GM21526 (cell line): ENCODE measurements at regions not wholly inside any gene's neighbourhood (a gene's known extent, or its start where the extent isn't known, plus 50 kb on each side); places are given as distances from the start of the nearest gene placed in this dataset.
A peak's percentile ranks its signal among the peaks of the same experiment; 100 is the strongest.

Source experiments
- ATAC-seq: cut with Tn5 transposase; IDR thresholded peaks from one replicate; pipeline ENCODE4 v1.9.1; 2021; ENCODE audit warnings: moderate library complexity; ENCODE audit not compliant: unreplicated experiment, low FRiP score

DNA sequence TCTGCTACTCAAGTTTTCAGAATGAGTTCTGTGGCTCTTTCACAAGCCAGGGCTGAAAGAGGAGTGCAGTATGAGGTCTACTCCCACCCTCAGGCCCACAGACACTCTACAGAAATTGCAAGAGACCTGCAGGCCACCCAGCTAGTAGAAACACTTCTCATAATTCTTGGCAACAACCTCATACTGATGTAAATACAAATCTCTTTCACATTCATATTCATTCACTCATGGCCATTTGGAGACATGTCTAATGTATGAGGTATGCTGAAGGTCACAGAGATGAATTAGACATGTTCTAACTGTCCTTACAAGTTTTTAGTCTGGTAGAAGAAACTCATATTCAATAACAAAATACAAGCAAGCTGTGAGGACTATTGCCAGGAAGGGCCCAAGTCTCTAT lies 83.8 kb upstream of the KLHL29 start:
- no peak for ATAC-seq

DNA sequence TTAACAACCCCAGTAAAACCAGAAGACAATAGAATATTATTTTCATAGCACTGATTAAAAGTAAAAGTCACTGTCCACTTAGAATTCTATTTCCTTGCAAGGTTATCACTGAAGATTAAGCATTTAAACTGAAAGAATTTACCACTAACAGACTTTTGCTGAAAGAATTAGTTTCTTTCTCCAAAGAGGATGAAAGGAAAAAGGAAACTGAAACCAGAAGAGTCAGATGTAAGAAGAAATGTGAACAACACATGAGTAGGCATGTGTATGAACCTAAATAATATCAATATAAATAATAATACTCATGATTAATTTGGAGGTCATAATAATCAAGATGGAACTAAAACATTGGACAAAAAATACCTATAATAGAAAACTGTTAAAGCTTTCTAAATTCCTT lies 82.4 kb upstream of the KLHL29 start:
- ATAC-seq, result no peak

DNA sequence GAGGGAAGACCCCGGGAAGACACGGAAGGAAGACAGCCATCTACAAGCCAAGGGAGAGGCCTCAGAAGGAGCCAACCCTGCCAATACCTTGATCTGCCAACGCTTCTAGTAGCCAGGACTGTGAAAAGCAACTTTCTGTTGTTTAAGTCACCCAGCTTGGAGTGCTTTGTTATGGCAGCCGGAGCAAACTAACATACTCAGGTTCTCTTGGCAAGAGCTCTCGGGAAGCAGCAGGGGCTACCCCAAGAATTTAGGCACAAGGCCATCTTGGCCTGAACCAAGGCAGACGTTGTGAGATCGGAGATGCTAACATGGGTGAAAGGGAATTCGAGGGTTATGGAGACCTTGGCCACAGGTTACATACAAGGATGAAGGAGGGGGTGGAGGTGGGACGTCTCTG lies 78.6 kb upstream of the KLHL29 start:
- ATAC-seq, result no peak

DNA sequence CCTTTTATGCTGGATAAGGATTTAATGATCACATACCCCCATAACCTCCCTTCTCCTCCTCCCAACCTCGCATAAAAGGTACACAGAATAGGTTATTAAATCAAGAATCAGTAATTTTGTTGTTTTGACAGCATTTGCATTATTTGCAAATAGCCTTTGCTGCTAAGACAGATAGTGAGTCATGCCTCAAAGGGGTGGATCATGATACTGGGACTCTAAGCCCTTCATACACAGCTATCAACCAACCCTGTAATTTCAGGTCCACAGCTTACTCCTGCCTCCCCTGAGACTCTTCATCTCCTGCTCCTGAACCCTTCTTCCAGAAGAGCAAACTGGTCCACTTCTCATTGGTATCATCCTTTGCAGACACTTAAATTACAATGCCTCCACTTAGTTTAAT lies 73.8 kb upstream of the KLHL29 start:
- ATAC-seq, result no peak

DNA sequence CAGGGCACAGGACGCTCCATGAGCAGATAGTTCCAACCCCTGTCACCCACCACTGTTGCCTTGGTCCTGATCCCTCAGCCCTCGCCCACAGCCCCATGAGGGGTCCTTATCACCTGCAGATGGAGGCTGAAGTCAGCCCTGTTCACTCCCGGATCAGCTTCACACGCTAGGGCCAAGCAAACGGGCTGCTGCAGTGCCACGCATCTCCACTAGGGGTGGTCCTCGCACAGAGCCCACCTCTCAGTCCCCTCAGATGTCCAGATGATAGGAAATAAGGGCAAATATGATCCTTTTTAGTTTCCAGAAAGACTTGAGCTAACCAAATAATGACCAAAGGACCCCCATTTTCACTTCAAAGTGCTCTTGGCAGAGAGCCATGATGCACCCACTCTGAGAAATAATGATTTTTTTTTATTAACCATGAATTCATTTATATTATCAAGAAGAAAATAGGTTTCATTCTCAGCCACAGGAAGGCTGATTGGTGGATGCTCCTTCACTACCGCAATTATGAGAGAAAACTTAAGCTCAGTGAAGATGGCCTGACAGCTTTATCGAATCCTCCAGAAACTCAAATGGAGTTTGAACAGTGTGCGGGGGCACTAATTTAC lies 71.9 kb upstream of the KLHL29 start:
- ATAC-seq, result peak; percentile 88

DNA sequence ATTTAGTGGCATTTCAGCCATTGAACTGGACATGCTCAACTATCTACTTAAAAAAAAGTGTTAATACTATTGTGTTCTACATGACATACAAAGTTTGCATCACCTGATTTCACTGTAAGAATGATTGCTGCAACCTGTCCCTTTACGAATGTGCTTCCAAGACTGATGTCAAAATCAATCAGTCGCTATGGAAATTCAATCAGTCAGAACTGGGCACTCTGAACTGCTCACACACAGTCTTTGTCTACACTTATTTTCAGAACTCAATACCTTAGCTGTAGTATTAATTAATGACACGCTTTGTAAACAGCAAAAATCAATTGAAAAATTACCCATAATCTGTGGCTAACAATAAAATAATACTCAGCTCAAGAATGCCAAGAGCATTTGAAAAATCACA lies 70.3 kb upstream of the KLHL29 start:
- no peak for ATAC-seq

DNA sequence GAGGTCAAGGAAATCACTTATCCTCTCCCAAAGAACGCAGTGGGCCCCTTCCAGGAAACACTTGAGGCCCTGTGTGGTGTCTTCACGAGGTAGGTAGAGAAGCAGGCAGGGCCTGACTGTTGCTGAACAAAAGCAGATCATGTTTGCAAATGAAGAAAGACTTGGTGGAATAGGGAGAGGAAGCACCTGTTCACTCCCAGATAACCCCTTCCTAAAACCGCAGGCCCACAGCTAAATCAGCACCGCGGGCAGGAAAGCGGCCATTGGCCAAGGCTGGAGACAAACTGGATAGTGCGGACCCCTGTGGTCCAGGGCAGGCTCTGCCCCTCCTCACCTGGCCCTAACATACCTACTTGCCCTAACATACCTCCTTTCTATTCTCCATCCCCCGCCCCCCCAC lies 64.9 kb upstream of the KLHL29 start:
- ATAC-seq, result no peak

DNA sequence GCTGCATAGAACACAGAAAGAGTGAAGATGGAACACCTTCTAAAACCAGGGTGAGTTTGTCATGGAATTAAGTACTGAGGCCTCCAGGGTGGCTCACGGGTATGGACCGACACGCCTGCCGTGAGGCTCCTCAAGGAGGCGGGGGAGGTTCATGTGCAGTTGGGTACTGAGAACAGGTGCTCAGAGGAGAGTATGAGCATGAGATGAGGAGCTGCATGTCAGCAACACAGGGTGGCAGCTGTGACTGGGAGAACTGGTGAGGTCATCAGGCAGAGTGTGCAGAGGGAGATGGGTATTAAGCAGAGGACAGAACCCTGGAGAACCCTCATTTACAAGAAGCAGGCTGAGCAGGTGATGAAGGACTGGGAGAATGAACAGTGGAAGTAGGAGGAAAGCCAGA lies 63.2 kb upstream of the KLHL29 start:
- ATAC-seq, result no peak

DNA sequence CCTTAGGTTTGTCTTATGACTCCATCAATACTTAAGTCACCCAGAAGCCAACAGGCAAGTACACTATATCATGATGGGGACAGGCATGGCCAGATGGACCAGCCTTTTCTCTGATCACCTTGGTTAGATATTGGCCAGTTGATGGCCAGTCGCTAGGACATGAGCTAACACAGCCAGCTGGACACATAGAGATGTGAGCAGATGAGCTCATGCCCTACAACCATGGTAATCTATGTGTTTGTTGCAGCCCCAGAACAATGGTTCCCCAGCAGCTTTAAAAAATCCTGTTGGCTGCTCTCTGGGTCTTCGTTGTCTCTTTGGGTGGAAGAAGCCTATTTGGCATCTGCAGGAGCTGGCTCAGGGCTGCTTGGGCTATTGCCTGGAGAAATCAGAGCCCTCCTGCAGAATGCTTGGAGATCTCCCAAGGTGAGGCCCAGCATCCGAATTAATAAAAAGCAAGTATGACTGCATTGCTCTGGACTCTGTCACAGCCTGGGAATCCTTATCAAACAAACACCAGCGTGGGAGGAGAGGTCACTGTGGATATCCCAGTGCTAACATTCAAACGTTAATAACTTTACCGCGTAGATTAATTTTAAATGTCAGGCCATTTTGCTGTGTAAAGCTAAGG lies 62.3 kb upstream of the KLHL29 start:
- no peak for ATAC-seq

DNA sequence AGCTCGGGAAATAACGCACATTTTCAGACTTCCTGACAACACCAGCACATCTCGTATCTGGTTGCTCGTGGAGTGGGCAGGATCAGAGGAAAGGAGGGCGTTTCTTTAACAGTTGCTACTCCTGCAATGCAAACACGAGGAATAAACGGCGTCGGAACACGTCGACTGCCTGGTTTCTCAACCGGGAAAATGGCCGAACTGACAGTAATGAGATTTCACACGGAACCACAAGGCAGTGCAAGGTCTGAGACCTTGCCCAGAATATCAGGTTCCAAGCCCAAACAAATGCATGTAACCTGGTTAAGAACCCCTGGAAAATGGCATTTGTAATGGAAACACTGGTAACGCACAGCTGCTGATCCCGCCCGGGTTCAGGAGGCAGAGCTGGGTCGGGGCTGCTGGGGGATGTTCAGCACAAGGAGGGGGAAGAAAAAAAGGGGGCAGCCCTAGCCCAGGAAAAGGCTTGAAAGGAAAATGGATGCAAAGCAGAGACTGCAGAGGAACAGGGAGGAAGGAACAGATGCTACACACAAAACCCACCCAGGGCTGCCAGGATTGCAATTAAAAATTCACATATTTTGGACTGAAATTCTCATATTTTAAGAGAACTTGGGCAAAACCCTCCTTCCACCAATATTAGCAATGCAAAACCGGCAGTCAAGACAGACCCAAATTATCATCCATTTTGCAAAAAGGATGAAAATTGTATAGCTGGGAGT lies 61.6 kb upstream of the KLHL29 start:
- ATAC-seq, result no peak

DNA sequence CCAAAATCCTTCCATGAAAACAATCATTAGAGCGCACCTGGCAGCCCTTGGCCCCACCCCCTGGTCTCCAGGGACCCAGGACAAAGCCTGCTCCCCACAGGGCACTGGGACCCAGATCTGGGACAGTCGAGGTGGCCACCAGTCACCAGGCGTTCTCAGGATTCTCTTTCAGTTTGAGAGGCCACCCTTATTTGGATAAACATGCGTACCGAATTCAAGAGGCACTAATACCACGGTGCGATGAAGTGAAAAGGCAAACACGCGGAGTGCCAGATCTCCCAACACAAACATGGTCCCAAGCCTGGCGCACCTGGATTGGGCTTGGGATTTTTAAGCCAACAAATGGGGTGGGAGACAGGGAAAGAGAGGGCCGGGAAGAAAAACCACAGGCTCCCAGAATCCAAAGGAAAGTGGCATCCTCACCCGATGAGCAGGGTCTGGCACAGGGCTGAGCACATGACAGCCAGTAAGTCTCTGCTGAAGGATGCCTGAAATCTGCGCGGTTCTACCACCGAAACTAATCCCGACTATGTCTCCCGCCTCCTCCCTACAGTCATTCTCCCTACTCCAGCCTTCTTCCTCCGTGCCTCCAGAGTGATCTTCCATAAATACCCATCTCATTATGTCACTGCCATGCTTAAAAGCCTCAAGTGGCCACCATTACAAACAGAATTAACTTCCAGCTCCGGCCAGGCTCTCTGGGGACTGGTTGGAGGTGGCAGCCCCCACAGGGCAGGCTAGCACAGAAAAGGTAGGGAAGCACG lies 60.9 kb upstream of the KLHL29 start:
- ATAC-seq, result no peak

DNA sequence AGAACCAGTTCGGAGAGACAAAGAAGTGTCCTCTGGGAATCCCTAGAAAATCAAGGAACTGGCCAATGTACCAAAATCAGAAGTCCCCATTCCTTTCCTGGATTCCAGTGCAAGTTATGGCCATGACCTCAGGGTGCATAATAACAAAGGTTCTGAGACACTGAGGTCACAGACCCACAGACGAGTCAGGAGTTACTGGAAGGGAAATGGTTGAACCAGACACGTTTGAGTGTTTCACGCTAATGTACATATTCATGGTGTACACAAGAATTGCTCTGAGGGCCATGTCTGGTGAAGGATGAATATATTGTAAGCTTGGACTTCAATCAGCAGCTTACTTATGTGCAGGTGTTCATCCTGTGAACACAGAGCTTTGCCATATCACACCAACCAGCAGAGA lies 58.6 kb upstream of the KLHL29 start:
- ATAC-seq, result no peak

DNA sequence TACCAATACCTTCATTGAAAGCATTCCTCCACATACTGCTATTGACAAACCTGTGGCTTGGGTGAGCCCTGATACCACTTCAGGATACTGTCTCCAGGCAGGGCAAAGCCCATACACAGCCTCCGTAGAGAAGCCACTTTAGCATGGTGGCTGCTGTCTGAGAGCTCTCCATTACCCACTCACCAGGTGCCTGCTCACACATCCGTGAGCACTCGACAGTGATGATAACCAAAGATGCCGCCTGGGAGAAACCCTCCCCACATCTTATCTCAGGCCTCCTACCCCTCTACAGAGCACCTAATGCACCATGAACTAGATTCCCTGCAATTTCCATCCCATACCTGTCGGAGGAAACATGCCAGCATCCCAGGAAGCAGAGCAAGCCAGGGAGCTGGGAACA lies 57.6 kb upstream of the KLHL29 start:
- ATAC-seq, result no peak

DNA sequence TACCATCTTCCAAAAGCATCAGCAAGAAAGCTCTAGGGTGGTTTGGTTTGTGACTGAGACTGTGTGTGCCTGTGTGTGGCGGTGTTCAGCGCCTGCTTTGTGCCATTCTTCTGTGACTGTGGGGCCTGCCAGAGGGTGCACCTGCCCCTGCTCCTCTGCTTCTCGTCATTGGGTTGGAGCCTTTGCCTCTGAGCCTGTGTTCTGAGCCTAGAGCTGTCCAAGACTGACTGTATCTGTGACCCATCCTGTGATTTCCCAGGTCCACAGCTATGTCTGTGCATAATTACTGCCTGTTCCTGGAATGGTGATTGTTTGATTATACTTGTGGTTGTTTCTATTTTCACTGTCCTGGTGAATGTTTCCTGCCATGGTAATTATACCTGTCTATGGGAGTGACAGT lies 57.1 kb upstream of the KLHL29 start:
- no peak for ATAC-seq

DNA sequence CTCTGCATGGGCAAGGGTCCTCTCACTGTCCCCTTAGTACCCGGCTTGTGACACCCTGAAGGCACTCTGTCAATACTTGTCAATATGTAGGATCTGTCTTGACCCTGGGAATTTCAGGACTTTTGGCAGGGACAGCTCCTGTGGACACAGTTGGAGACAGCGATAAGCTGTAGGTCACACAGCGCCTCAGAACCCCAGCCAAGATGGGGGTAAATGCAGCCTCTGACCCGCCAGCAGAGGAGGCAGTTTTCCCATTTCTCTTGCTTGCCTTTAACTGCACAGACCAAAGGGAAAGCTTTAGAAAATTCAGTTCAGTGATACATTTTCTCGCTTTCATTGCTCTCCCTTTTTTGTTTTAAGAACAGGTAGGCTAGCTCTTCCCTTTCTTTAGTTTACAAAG lies 54.8 kb upstream of the KLHL29 start:
- ATAC-seq, result no peak
